Right lobe of liver (tissue), 4 donors: ENCODE measurements at regions not wholly inside any gene's neighbourhood (a gene's known extent, or its start where the extent isn't known, plus 50 kb on each side); places are given as distances from the start of the nearest gene placed in this dataset.

ENCODE experiments used
- POLR2A ChIP-seq: fragments of 450-650 bp; IDR thresholded peaks from one replicate; pipeline ENCODE4 v1.6.1; 2017; ENCODE audit warnings: antibody characterized with exemption, mild to moderate bottlenecking
- TF ChIP-seq, protein P1 (sequence below), 4 donors: fragments of 200-600 bp in 3 of 4; fragments of 450-650 bp in 1 of 4; IDR thresholded peaks; one replicate each; pipeline versions ENCODE4 v1.5.1 to v1.8.0; 2016 to 2022; ENCODE audit warnings: antibody characterized with exemption in 4 of 4, mild to moderate bottlenecking in 2 of 4
- donor health status: DM: no; HTN: no; CAD: no.
- donor health status: DM: no; HTN: no; CAD: no.
- donor health status: DM: no; HTN: yes; CAD: no.

DNA sequence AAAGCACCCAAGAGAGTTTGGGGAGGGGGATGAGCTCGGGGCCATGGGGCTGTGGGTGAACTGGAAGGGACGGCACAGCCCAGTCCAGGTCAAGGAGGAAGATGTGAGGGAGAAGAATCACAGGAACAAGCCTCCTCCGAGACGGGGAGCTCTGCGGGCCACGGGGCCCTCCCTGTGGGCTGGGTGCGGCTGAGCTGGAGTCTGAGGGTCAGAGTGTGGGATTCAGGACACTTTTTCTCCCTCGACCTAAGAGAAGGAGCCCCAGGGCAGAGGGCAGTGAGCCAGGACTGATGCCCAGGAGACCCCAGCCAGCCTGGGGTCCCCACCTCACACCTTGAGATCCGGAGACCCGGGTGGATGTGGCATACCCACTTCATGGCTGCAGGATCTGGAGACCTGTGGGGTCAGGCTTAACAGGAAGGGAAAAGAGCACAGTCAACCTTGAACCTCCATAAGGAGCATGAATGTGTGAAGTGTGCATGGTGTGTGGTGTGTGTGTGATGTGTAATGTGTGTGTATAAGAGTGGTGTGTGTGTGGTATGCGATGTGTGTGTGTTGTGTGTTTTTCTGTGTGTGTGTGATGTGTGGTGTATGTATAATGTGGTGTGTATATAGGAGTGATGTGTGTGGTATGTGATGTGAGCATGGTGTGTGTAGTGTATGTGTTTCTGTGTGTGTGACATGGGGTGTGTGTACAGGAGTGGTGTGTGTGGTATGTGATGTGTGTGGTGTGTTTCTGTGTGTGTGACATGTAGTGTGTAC, 504.6 kb downstream of the BRD1 start:
- TF ChIP-seq, protein P1, sequence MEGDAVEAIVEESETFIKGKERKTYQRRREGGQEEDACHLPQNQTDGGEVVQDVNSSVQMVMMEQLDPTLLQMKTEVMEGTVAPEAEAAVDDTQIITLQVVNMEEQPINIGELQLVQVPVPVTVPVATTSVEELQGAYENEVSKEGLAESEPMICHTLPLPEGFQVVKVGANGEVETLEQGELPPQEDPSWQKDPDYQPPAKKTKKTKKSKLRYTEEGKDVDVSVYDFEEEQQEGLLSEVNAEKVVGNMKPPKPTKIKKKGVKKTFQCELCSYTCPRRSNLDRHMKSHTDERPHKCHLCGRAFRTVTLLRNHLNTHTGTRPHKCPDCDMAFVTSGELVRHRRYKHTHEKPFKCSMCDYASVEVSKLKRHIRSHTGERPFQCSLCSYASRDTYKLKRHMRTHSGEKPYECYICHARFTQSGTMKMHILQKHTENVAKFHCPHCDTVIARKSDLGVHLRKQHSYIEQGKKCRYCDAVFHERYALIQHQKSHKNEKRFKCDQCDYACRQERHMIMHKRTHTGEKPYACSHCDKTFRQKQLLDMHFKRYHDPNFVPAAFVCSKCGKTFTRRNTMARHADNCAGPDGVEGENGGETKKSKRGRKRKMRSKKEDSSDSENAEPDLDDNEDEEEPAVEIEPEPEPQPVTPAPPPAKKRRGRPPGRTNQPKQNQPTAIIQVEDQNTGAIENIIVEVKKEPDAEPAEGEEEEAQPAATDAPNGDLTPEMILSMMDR (IDR thresholded peaks at IDR 0.05) = no peak
- no peak for TF ChIP-seq POLR2A
